ENCODE measurements at regions not wholly inside any gene's neighbourhood (a gene's known extent, or its start where the extent isn't known, plus 50 kb on each side); places are given as distances from the start of the nearest gene placed in this dataset.

- Histone ChIP-seq H3K27me3 (ENCODE audit: control insufficient read depth in 3 of 3, insufficient read depth in 3 of 3, low read length in 3 of 3) (no peaks in the 10 kb centered on the region), H3K4me3 (ENCODE audit: low read depth in 1 of 3, low read length in 3 of 3) (no peak overlapping the region), H3K9me3 (ENCODE audit: control insufficient read depth in 2 of 2, insufficient read depth in 1 of 2, low read depth in 1 of 2, low read length in 1 of 2) (no peaks in the 10 kb centered on the region), H3K27ac (ENCODE audit: low read depth in 1 of 3, low read length in 2 of 3) (no peak overlapping the region), H3K4me1 (ENCODE audit: control insufficient read depth in 3 of 3, insufficient read depth in 2 of 3, low read depth in 1 of 3, low read length in 2 of 3) (no peaks in the 10 kb centered on the region), H3K36me3 (ENCODE audit: control insufficient read depth in 3 of 3, insufficient read depth in 2 of 3, low read depth in 1 of 3, low read length in 3 of 3) (no peaks in the 10 kb centered on the region)
- 24 to 54% (median 29%) methylated on average over 3 of the region's 3 CpGs for WGBS, 3 donors
- DNase-seq (no peak), FAIRE-seq (no peak)
These were observed 70.4 kb upstream of the KCNQ5 start for GRCh38 chr6:72551470-72551869.

- H3K27ac ChIP-seq (ENCODE audit: low read depth in 1 of 3, low read length in 2 of 3), result no peak overlapping the region
- no peaks in the 10 kb centered on the region for H3K4me1 ChIP-seq (ENCODE audit: control insufficient read depth in 3 of 3, insufficient read depth in 2 of 3, low read depth in 1 of 3, low read length in 2 of 3)
- H3K4me3 ChIP-seq (ENCODE audit: low read depth in 1 of 3, low read length in 3 of 3), result no peak overlapping the region
- no peaks in the 10 kb centered on the region for H3K36me3 ChIP-seq (ENCODE audit: control insufficient read depth in 3 of 3, insufficient read depth in 2 of 3, low read depth in 1 of 3, low read length in 3 of 3)
- 36 to 45% (median 43%) methylated on average over 4 of the region's 4 CpGs for WGBS, 3 donors
- no peak for FAIRE-seq
- no peaks in the 10 kb centered on the region for H3K27me3 ChIP-seq (ENCODE audit: control insufficient read depth in 3 of 3, insufficient read depth in 3 of 3, low read length in 3 of 3)
- no peaks in the 10 kb centered on the region for H3K9me3 ChIP-seq (ENCODE audit: control insufficient read depth in 2 of 2, insufficient read depth in 1 of 2, low read depth in 1 of 2, low read length in 1 of 2)
- DNase-seq, result no peak
These were observed 68.9 kb upstream of the KCNQ5 start for GRCh38 chr6:72552938-72553337.

GRCh38 chr6:72553531-72554511, 68.0 kb upstream of the KCNQ5 start:
- Histone ChIP-seq H3K27me3 (ENCODE audit: control insufficient read depth in 3 of 3, insufficient read depth in 3 of 3, low read length in 3 of 3) (no peaks in the 10 kb centered on the region), H3K4me3 (ENCODE audit: low read depth in 1 of 3, low read length in 3 of 3) (no peak overlapping the region), H3K4me1 (ENCODE audit: control insufficient read depth in 3 of 3, insufficient read depth in 2 of 3, low read depth in 1 of 3, low read length in 2 of 3) (no peaks in the 10 kb centered on the region), H3K27ac (ENCODE audit: low read depth in 1 of 3, low read length in 2 of 3) (no peak overlapping the region), H3K9me3 (ENCODE audit: control insufficient read depth in 2 of 2, insufficient read depth in 1 of 2, low read depth in 1 of 2, low read length in 1 of 2) (no peaks in the 10 kb centered on the region), H3K36me3 (ENCODE audit: control insufficient read depth in 3 of 3, insufficient read depth in 2 of 3, low read depth in 1 of 3, low read length in 3 of 3) (no peaks in the 10 kb centered on the region)
- FAIRE-seq (no peak), DNase-seq (no peak)
- WGBS, 3 donors, result 41 to 47% (median 44%) methylated on average over 7 of the region's 7 CpGs

- Histone ChIP-seq H3K36me3 (ENCODE audit: control insufficient read depth in 3 of 3, insufficient read depth in 2 of 3, low read depth in 1 of 3, low read length in 3 of 3) (no peaks in the 10 kb centered on the region), H3K27me3 (ENCODE audit: control insufficient read depth in 3 of 3, insufficient read depth in 3 of 3, low read length in 3 of 3) (no peaks in the 10 kb centered on the region), H3K4me3 (ENCODE audit: low read depth in 1 of 3, low read length in 3 of 3) (no peak overlapping the region), H3K4me1 (ENCODE audit: control insufficient read depth in 3 of 3, insufficient read depth in 2 of 3, low read depth in 1 of 3, low read length in 2 of 3) (no peaks in the 10 kb centered on the region), H3K27ac (ENCODE audit: low read depth in 1 of 3, low read length in 2 of 3) (no peak overlapping the region), H3K9me3 (ENCODE audit: control insufficient read depth in 2 of 2, insufficient read depth in 1 of 2, low read depth in 1 of 2, low read length in 1 of 2) (no peaks in the 10 kb centered on the region)
- FAIRE-seq, result no peak
- 63 to 74% (median 63%) methylated on average over 4 of the region's 4 CpGs for WGBS, 3 donors
- no peak for DNase-seq
These were observed 67.1 kb upstream of the KCNQ5 start for GRCh38 chr6:72554761-72555221.

GRCh38 chr6:72559067-72559466, 62.8 kb upstream of the KCNQ5 start:
- no peak for FAIRE-seq
- Histone ChIP-seq H3K4me1 (ENCODE audit: control insufficient read depth in 3 of 3, insufficient read depth in 2 of 3, low read depth in 1 of 3, low read length in 2 of 3) (no peaks in the 10 kb centered on the region), H3K27me3 (ENCODE audit: control insufficient read depth in 3 of 3, insufficient read depth in 3 of 3, low read length in 3 of 3) (no peaks in the 10 kb centered on the region), H3K27ac (ENCODE audit: low read depth in 1 of 3, low read length in 2 of 3) (no peak overlapping the region), H3K36me3 (ENCODE audit: control insufficient read depth in 3 of 3, insufficient read depth in 2 of 3, low read depth in 1 of 3, low read length in 3 of 3) (no peaks in the 10 kb centered on the region), H3K9me3 (ENCODE audit: control insufficient read depth in 2 of 2, insufficient read depth in 1 of 2, low read depth in 1 of 2, low read length in 1 of 2) (no peaks in the 10 kb centered on the region), H3K4me3 (ENCODE audit: low read depth in 1 of 3, low read length in 3 of 3) (no peak overlapping the region)
- DNase-seq, result no peak

- H3K27me3 ChIP-seq (ENCODE audit: control insufficient read depth in 3 of 3, insufficient read depth in 3 of 3, low read length in 3 of 3), result no peaks in the 10 kb centered on the region
- H3K9me3 ChIP-seq (ENCODE audit: control insufficient read depth in 2 of 2, insufficient read depth in 1 of 2, low read depth in 1 of 2, low read length in 1 of 2), result no peaks in the 10 kb centered on the region
- no peak overlapping the region for H3K4me3 ChIP-seq (ENCODE audit: low read depth in 1 of 3, low read length in 3 of 3)
- DNase-seq (no peak), FAIRE-seq (no peak)
- 45 to 73% (median 45%) methylated on average over 3 of the region's 3 CpGs for WGBS, 3 donors
- H3K36me3 ChIP-seq (ENCODE audit: control insufficient read depth in 3 of 3, insufficient read depth in 2 of 3, low read depth in 1 of 3, low read length in 3 of 3), result no peaks in the 10 kb centered on the region
- no peaks in the 10 kb centered on the region for H3K4me1 ChIP-seq (ENCODE audit: control insufficient read depth in 3 of 3, insufficient read depth in 2 of 3, low read depth in 1 of 3, low read length in 2 of 3)
- no peak overlapping the region for H3K27ac ChIP-seq (ENCODE audit: low read depth in 1 of 3, low read length in 2 of 3)
These were observed 62.3 kb upstream of the KCNQ5 start for GRCh38 chr6:72559555-72559954.

GRCh38 chr6:72560721-72561593, 60.9 kb upstream of the KCNQ5 start:
- 57 to 71% (median 59%) methylated on average over 9 of the region's 9 CpGs for WGBS, 3 donors
- H3K4me1 ChIP-seq (ENCODE audit: control insufficient read depth in 3 of 3, insufficient read depth in 2 of 3, low read depth in 1 of 3, low read length in 2 of 3), result no peaks in the 10 kb centered on the region
- no peak overlapping the region for H3K4me3 ChIP-seq (ENCODE audit: low read depth in 1 of 3, low read length in 3 of 3)
- no peak overlapping the region for H3K27ac ChIP-seq (ENCODE audit: low read depth in 1 of 3, low read length in 2 of 3)
- DNase-seq, result no peak
- FAIRE-seq, result no peak
- no peaks in the 10 kb centered on the region for H3K36me3 ChIP-seq (ENCODE audit: control insufficient read depth in 3 of 3, insufficient read depth in 2 of 3, low read depth in 1 of 3, low read length in 3 of 3)
- no peaks in the 10 kb centered on the region for H3K9me3 ChIP-seq (ENCODE audit: control insufficient read depth in 2 of 2, insufficient read depth in 1 of 2, low read depth in 1 of 2, low read length in 1 of 2)
- H3K27me3 ChIP-seq (ENCODE audit: control insufficient read depth in 3 of 3, insufficient read depth in 3 of 3, low read length in 3 of 3), result no peaks in the 10 kb centered on the region

- no peak overlapping the region for H3K27ac ChIP-seq (ENCODE audit: low read depth in 1 of 3, low read length in 2 of 3)
- H3K36me3 ChIP-seq (ENCODE audit: control insufficient read depth in 3 of 3, insufficient read depth in 2 of 3, low read depth in 1 of 3, low read length in 3 of 3), result no peaks in the 10 kb centered on the region
- no peak for DNase-seq
- H3K4me1 ChIP-seq (ENCODE audit: control insufficient read depth in 3 of 3, insufficient read depth in 2 of 3, low read depth in 1 of 3, low read length in 2 of 3), result no peaks in the 10 kb centered on the region
- FAIRE-seq, result no peak
- WGBS, 3 donors, result 36 to 72% (median 46%) methylated on average over 1 of the region's 1 CpG
- no peak overlapping the region for H3K4me3 ChIP-seq (ENCODE audit: low read depth in 1 of 3, low read length in 3 of 3)
- no peaks in the 10 kb centered on the region for H3K9me3 ChIP-seq (ENCODE audit: control insufficient read depth in 2 of 2, insufficient read depth in 1 of 2, low read depth in 1 of 2, low read length in 1 of 2)
- no peaks in the 10 kb centered on the region for H3K27me3 ChIP-seq (ENCODE audit: control insufficient read depth in 3 of 3, insufficient read depth in 3 of 3, low read length in 3 of 3)
These were observed 60.2 kb upstream of the KCNQ5 start for GRCh38 chr6:72561629-72562028.
